KG1 (cell line): ENCODE measurements at regions not wholly inside any gene's neighbourhood (a gene's known extent, or its start where the extent isn't known, plus 50 kb on each side); places are given as distances from the start of the nearest gene placed in this dataset.

Experiments
- DNase-seq: peaks from one replicate; lab custom pipeline; 2025; lab: John Stamatoyannopoulos, UW

DNA sequence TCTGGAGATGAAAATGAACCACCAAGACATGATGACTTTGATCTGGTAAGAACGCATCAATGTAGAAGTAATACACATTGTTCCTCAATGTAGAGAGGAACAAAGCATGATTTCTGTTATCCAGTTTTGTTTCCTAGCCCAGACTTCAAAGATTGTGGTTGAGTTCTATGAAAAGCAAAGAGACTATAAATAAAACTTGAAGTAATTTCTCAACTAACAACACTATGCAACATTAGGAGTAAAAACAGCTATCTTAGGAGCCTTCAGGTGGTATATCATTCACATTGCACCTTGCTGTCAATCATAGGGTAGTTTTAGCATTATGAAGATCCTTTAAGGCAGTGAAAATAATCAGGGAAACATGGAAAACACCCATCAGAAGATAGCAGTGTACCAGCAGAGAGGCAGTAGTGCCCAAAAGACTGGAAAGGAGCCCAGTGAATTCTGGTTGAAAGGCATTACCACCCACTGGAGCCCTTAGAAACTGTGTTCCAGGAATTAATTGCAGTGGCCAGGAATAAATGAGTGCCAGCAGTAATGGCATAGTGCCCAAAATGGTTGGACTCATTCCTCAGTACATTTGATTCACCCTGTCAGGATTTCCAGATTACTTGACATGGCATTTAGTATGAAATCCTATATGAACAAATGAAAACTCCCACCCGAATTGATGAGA lies 300.7 kb upstream of the CXXC4 start:
- no peak for DNase-seq

- DNase-seq, result no peak
Measured at GRCh38 chr4:104811727-104812126, 317.0 kb upstream of the CXXC4 start.

DNA sequence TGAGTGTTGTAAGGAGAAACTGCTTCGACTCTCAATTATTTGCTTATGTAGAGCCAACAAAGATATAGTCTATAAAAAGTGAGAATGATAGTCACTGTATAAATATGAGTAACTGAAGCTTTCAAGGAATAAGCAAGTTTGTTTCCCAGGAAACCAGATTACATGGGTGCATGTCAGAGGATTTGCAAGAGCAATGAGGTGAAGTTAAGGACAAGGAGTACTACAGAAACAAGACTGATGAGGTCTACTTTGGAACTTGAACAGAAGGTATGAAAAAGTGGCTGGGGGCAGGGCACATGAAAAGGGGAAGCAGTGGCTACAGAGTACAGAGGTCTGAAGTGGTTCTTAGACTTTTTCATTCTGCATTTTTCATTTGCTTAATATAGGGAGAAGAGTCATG lies 321.0 kb upstream of the CXXC4 start:
- DNase-seq, result no peak

DNA sequence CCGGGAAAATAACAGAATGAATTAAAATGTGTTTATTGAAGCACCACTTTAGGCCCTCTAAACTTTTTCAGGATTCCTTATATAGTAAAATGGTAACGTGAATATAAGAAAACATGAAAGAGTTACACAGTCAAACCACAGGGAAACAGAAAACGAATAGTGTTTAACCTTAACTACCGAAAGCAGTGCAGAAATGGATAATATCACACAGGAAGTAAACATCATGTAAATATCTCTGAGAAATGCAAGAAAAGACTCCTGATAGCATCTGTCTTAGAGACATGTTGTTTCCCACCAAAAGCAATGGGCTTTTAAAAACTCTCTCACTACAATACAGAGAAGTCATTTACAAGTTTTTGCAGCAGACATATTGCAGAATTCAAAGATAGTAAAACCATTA lies 323.9 kb upstream of the CXXC4 start:
- no peak for DNase-seq

DNA sequence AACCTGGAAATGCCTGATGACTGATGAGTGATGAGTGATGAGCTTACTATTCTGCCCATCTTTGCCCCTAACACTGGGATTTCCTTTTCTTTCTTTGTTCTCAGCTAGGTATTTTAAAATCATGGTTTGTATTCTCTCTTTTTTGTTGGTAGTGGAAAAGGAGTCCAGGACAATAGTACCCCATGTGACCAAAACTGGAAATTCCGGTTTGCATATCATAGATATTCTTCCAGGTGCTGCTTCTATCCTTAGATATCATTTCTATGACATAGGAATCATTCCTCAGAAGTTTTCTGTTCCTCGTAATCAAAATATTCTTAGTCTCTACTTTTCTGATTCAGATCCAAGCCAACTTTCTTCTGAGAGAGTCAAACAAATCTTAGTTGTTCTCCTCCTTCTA lies 320.5 kb upstream of the TET2 start:
- DNase-seq, result no peak

- DNase-seq, result no peak
Measured at GRCh38 chr4:104829761-104830160, 316.9 kb upstream of the TET2 start.

DNA sequence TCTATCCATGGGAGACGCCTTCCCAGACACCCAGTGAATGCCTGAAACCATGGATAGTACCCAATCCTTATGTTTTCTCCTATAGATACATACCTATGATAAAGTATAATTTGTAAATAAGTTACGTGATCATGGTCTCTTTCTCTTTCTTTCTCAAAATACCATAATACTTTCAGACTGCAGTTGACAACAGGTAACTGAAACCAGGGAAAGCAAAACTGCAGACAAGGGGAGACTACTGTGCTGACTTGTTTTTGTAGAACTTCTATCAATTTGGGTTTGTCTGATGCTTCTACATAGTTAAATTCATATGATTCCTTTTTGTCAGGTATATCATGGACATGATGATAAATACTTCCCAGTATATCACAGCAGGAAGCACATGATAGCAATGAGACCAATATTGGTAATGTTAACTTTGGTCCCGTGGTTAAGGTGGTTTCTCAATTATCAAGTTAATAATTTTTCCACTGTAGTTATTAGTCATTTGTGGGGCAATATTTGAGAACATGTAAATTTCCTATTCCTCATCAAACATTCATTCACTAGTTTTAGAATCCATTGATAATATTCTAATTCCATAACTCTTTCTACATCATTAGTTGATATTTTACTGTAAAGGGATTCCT lies 298.0 kb upstream of the TET2 start:
- DNase-seq, result no peak

GRCh38 chr4:104859601-104860237 lies 287.0 kb upstream of the TET2 start:
- DNase-seq, result no peak

- peak; percentile 33 for DNase-seq
Measured at GRCh38 chr4:104860238-104861123, 286.2 kb upstream of the TET2 start.

DNA sequence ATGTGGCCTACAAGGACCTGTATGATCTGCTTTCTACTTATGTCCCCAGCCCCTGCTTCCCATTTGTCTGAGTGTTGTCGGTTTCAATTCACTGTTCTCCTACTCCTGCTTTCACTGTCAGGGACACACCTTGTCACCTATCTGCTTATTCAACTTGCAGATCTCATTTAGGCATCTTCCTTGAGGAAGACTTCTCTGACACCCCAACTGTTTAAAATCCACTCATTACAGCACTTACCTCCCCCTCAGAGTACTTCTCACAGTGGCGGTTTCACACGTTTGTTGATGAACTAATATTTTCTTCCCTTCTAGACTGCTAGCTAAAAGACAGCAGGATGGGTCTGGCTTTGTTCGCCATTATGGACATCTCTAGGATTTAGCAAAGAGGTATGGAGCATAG lies 279.9 kb upstream of the TET2 start:
- no peak for DNase-seq

DNA sequence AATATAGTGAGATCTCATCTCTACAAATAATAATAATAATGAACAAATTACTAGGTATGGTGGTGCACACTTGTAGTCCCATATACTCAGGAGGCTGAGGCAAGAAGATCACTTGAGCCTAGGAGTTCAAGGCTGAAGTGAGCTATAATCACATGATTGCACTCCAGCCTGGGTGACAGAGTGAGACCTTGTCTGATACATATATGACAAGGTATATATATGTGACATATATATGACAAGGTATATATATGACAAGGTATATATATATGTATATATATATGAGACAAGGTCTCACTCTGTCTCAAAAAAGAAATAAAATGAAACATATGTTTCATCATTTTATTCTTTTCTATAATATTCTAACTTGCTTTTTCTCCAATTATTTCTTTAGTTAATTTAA lies 278.1 kb upstream of the TET2 start:
- no peak for DNase-seq

- no peak for DNase-seq
Measured at GRCh38 chr4:104868958-104869357, 277.7 kb upstream of the TET2 start.

GRCh38 chr4:104869831-104870230 lies 276.8 kb upstream of the TET2 start:
- DNase-seq, result no peak

GRCh38 chr4:104870495-104871233 lies 276.0 kb upstream of the TET2 start:
- no peak for DNase-seq

DNA sequence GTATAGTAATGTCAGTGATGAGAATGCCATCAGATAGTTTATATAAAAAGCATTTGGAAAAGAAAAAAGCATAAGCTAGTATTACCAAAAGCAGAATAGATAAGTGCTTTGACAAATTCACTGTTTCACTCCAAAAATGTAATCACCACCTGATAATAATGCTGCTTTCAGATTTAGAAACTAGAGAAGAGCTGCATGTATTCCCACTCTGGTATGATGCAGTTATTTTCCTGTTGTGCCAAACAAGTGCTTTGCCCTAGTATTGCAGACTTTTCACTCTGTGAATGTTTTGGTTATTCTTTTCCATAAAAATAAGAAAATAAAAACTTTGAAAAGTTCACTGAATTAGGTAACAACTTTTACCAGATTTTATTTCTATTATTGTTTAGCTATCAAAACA lies 267.7 kb upstream of the TET2 start:
- no peak for DNase-seq

DNA sequence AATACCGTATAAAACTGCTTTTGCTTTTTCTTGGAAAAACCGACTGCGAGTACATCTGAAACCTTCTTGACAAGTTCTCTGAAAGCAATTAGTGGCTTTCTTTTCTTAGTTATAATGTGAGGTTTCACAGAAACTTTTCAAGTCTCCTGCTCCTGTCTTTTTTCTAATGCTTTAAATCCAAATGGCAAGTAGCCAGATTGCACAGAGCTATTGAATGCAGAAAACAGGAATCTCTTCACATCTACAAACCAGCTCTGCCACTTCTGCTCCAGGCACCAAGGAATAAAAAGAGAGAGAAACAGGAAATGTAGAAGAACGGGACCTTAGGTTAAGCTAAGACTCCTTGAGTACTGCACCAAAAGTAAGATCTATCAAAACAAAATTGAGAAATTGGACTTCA lies 267.3 kb upstream of the TET2 start:
- DNase-seq, result no peak

DNA sequence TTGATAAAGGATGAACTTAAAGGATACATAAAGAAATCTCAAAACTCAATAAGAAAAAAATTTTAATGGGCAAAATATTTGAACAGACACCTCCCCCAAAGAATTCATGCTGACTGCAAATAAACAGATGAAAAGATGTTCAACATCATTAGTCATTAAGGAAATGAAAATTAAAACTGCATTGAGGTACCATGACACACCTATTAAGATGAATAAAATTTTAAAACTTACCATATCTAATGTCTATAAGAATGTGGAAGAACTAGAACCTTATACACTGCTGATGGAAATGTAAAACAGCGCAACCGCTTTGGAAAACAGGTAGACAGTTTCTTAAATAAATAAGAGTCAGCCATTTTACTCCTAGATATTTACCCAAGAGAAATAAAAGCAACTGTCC lies 266.8 kb upstream of the TET2 start:
- no peak for DNase-seq

DNA sequence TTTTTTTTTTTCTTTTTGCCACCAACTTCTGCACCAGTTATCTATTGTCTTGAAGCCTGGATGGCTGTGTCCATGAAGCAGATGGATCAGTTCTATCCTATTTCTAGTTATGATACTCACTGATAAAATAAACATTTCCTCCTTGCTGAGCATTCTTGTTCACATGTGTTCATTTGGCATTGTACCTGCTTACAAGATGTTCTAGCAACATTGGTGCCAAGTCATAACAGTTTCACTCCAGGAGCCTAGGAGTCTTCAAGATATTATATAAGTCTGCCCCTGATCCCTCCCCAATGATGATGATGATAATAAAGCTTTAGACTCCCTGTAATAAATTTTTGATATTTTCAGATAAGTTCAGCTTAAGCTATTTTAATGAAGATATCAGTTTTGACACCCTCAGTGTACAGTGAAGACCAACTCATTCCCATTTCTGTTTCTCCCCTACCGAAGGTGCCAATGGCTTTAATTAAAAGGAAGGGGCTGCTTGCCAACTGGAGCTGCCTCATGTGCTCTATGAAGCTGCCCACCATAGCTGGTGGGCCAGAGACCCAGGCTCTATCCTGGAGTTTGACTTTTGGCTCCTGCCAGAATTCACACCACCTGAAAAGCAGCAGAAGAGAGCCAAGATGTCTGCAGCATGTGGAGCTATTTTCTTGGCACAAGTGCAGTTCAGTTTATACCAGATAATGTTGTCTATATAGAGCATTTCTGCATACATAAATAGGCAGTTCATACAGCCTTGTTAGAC lies 265.4 kb upstream of the TET2 start:
- no peak for DNase-seq

DNA sequence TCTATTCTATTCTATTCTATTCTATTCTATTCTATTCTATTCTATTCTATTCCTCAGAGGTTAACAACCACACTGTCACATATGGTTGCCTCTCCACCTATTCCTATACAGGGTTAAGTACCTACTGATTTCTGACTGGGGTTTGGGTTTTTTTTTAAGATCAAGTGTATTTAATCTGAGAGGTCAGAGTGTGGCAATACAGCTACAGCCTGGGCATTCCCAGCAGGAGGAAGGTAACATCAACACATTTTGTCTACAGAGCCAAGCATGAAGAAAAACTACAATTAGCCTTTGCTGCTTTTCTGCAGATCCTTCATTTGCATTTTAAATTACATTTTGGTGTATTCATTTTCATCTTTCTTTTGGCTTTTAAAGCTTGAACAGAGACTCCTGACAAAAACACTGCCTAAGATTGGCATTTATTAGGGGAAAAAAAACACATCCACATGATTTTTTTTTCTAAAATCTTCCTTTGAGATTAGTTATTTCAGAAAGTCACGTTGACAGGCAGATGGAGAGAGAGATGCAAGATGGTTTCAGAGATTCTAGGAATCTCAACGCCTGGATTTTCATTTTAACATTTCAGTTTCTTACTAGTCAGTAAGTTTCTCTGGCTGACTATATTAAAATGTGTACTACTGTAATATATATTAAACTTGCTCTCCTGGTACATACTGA lies 255.9 kb upstream of the TET2 start:
- DNase-seq, result no peak
